GM13977 (cell line): ENCODE measurements at regions not wholly inside any gene's neighbourhood (a gene's known extent, or its start where the extent isn't known, plus 50 kb on each side); places are given as distances from the start of the nearest gene placed in this dataset.
A peak's percentile ranks its signal among the peaks of the same experiment; 100 is the strongest.
"Not testable (repeated sequence)": the region's sequence is repeated elsewhere in the genome, so short reads cannot be mapped to it uniquely, and the experiment has no call there.

Source experiments
- DNase-seq: peaks from one replicate; pipeline ENCODE4 v3.0.0; 2012; ENCODE audit warnings: low spot score
- CTCF ChIP-seq: IDR thresholded peaks from 2 replicates; pipeline ENCODE4 v1.5.1; 2012; ENCODE audit warnings: mild to moderate bottlenecking, control low read depth; ENCODE audit not compliant: insufficient read depth; ENCODE audit errors: extremely low read depth, missing control alignments
- in situ Hi-C: fragments of 300-500 bp; cut with MboI; formaldehyde crosslinking; loops from one replicate; pipeline ENCODE4 v1.12.0; 2022; ENCODE audit warnings: low sequenced_read_pairs, low pct_unique_long_range_greater_than_20kb, mixed read lengths, inconsistent platforms; ENCODE audit not compliant: unreplicated experiment

GRCh38 chr12:107600581-107601144 is 84.9 kb upstream of the PWP1 start:
- TF ChIP-seq CTCF, result no peak
- in situ Hi-C loops, result loop anchor here (10.0 kb wide), 1 partner anchor 466 kb away; no protein-coding TSS in a partner anchor
- DNase-seq, result no peak

- in situ Hi-C loops, result loop anchor here (10.0 kb wide), 1 partner anchor 468 kb away; no protein-coding TSS in a partner anchor
- DNase-seq, result no peak
- TF ChIP-seq CTCF, result no peak
Observed at GRCh38 chr12:107602446-107602845, 83.2 kb upstream of the PWP1 start.

- no peak for DNase-seq
- in situ Hi-C loops, result loop anchor here (10.0 kb wide), 1 partner anchor 470 kb away; no protein-coding TSS in a partner anchor
- TF ChIP-seq CTCF, result no peak
Observed at GRCh38 chr12:107605293-107605692, 80.3 kb upstream of the PWP1 start.

GRCh38 chr12:107607464-107608392 is 77.9 kb upstream of the PWP1 start:
- peak; percentile 93 for TF ChIP-seq CTCF
- in situ Hi-C loops, result loop anchor here (10.0 kb wide), 1 partner anchor 473 kb away; no protein-coding TSS in a partner anchor
- DNase-seq, result peak; percentile 81

GRCh38 chr12:107608779-107609178 is 76.8 kb upstream of the PWP1 start:
- DNase-seq, result not testable (repeated sequence)
- in situ Hi-C loops, result loop anchor here (10.0 kb wide), 1 partner anchor 474 kb away; no protein-coding TSS in a partner anchor

- DNase-seq, result peak; percentile 33
Observed at GRCh38 chr12:107610021-107610859, 75.4 kb upstream of the PWP1 start.

More at GRCh38 chr12:107610021-107610859, 75.4 kb upstream of the PWP1 start:
- in situ Hi-C loops, result no loop called here
- TF ChIP-seq CTCF, result peak; percentile 70
